SK-N-SH treated with all-trans-retinoic acid at 6 μM for 48 hours (cell line): ENCODE measurements at regions not wholly inside any gene's neighbourhood (a gene's known extent, or its start where the extent isn't known, plus 50 kb on each side); places are given as distances from the start of the nearest gene placed in this dataset.

ENCODE experiments used
- CREB5 ChIP-seq: fragments of 250-450 bp; sonication (Bioruptor Pico); IDR thresholded peaks from 2 replicates; pipeline ENCODE4 v1.5.1; 2020; ENCODE audit warnings: low read depth, mild to moderate bottlenecking, moderate library complexity
- GLIS3 ChIP-seq: fragments of 250-450 bp; sonication (Bioruptor Pico); IDR thresholded peaks from 2 replicates; pipeline ENCODE4 v1.5.0; 2020; ENCODE audit warnings: mild to moderate bottlenecking, moderate library complexity
- POU6F1 ChIP-seq: fragments of 250-450 bp; sonication (Bioruptor Pico); IDR thresholded peaks from 2 replicates; pipeline ENCODE4 v1.8.0; 2021; ENCODE audit warnings: low read depth, mild to moderate bottlenecking, moderate library complexity, borderline replicate concordance
- RARB ChIP-seq: fragments of 250-450 bp; sonication (Bioruptor Pico); IDR thresholded peaks from 2 replicates; pipeline ENCODE4 v1.8.0; 2021; ENCODE audit warnings: mild to moderate bottlenecking, moderate library complexity
- SNAI2 ChIP-seq: fragments of 250-450 bp; sonication (Bioruptor Pico); IDR thresholded peaks from 2 replicates; pipeline ENCODE4 v1.5.0; 2020; ENCODE audit warnings: mild to moderate bottlenecking, moderate library complexity
- TCF4 ChIP-seq: fragments of 250-450 bp; sonication (Bioruptor Pico); IDR thresholded peaks from 2 replicates; pipeline ENCODE4 v1.8.0; 2021; ENCODE audit warnings: mild to moderate bottlenecking, moderate library complexity, borderline replicate concordance
- TSHZ2 ChIP-seq: fragments of 250-450 bp; sonication (Bioruptor Pico); IDR thresholded peaks from 2 replicates; pipeline ENCODE4 v1.5.0; 2020; ENCODE audit warnings: mild to moderate bottlenecking, moderate library complexity
- ZFP3 ChIP-seq: fragments of 250-450 bp; sonication (Bioruptor Pico); IDR thresholded peaks from 2 replicates; pipeline ENCODE4 v1.5.0; 2020; ENCODE audit warnings: mild to moderate bottlenecking, moderate library complexity
- ZNF8 ChIP-seq: fragments of 450-650 bp; formaldehyde crosslinking; IDR thresholded peaks from 2 replicates; pipeline ENCODE4 v1.5.0; 2020; ENCODE audit warnings: mild to moderate bottlenecking, moderate library complexity

GRCh38 chr5:125505115-125505514 is 758.7 kb upstream of the ZNF608 start:
- TF ChIP-seq TSHZ2 (CRISPR knock-in tag) (no peak), ZFP3 (CRISPR knock-in tag) (no peak), ZNF8 (no peak), POU6F1 (no peak), TCF4 (CRISPR knock-in tag) (no peak), RARB (no peak), GLIS3 (CRISPR knock-in tag) (no peak), SNAI2 (CRISPR knock-in tag) (no peak), CREB5 (CRISPR knock-in tag) (no peak)
